Hepatocyte (in vitro differentiated cells): ENCODE measurements at regions not wholly inside any gene's neighbourhood (a gene's known extent, or its start where the extent isn't known, plus 50 kb on each side); places are given as distances from the start of the nearest gene placed in this dataset.
"Not testable (repeated sequence)": the region's sequence is repeated elsewhere in the genome, so short reads cannot be mapped to it uniquely, and the experiment has no call there.

ENCODE experiments used
- DNase-seq: peaks from one replicate; pipeline ENCODE4 v3.0.0-alpha.2; 2016; ENCODE audit warnings: low spot score
- H2AFZ ChIP-seq: fragments of 200-600 bp; sonication (generic); 2 replicates; pipeline ENCODE4 v1.6.0; 2016; ENCODE audit warnings: antibody characterized with exemption, mild to moderate bottlenecking
- H3K27ac ChIP-seq: fragments of 200-600 bp; sonication (generic); 2 replicates; pipeline ENCODE4 v1.5.1; 2016; ENCODE audit warnings: mild to moderate bottlenecking
- H3K27me3 ChIP-seq: fragments of 200-600 bp; sonication (generic); 2 replicates; pipeline ENCODE4 v1.6.1; 2016
- H3K36me3 ChIP-seq: fragments of 200-600 bp; sonication (generic); replicated peaks from 2 replicates; pipeline ENCODE4 v1.5.1; 2016; ENCODE audit warnings: low read depth; ENCODE audit not compliant: insufficient read depth
- H3K4me1 ChIP-seq: fragments of 200-600 bp; sonication (generic); 2 replicates; pipeline ENCODE4 v1.5.1; 2016; ENCODE audit warnings: mild to moderate bottlenecking, moderate library complexity; ENCODE audit not compliant: insufficient read depth
- H3K4me2 ChIP-seq: fragments of 200-600 bp; sonication (generic); 2 replicates; pipeline ENCODE4 v1.6.0; 2016
- H3K4me3 ChIP-seq: fragments of 200-600 bp; sonication (generic); 2 replicates; pipeline ENCODE4 v1.5.1; 2016; ENCODE audit warnings: mild to moderate bottlenecking
- H3K79me2 ChIP-seq: fragments of 200-600 bp; sonication (generic); 2 replicates; pipeline ENCODE4 v1.6.0; 2017; ENCODE audit warnings: mild to moderate bottlenecking
- H3K9me2 ChIP-seq: fragments of 200-600 bp; sonication (generic); replicated peaks from 2 replicates; pipeline ENCODE4 v1.6.0; 2017; ENCODE audit warnings: mild to moderate bottlenecking; ENCODE audit not compliant: insufficient read depth
- H3K9me3 ChIP-seq: fragments of 200-600 bp; sonication (generic); 2 replicates; pipeline ENCODE4 v1.5.1; 2016; ENCODE audit warnings: low read depth, mild to moderate bottlenecking
- H4K20me1 ChIP-seq: fragments of 200-600 bp; sonication (generic); 2 replicates; pipeline ENCODE4 v1.6.0; 2016; ENCODE audit warnings: mild to moderate bottlenecking; ENCODE audit not compliant: insufficient read depth, poor library complexity, severe bottlenecking
- EZH2 ChIP-seq: fragments of 200-600 bp; sonication (generic); IDR thresholded peaks from 2 replicates; pipeline ENCODE4 v1.6.1; 2016; ENCODE audit warnings: antibody characterized with exemption, mild to moderate bottlenecking, borderline replicate concordance
- EZH2phosphoT487 ChIP-seq: fragments of 200-600 bp; sonication (generic); IDR thresholded peaks from one replicate; pipeline ENCODE4 v1.6.1; 2018; ENCODE audit warnings: antibody characterized with exemption, mild to moderate bottlenecking, low read depth, moderate library complexity; ENCODE audit not compliant: unreplicated experiment, severe bottlenecking
- WGBS: methylation state at CpG from one replicate; pipeline ENCODE4 v1.1.6; 2016; ENCODE audit warnings: low lambda C conversion rate; ENCODE audit errors: missing lambda C conversion rate; 5-methylcytosine and 5-hydroxymethylcytosine counted together
- TF ChIP-seq, protein P1 (sequence below): fragments of 200-600 bp; sonication (generic); IDR thresholded peaks from 2 replicates; pipeline ENCODE4 v1.5.1; 2016; ENCODE audit warnings: antibody characterized with exemption, mild to moderate bottlenecking; ENCODE audit not compliant: poor library complexity

- H3K36me3 ChIP-seq, H3K9me3 ChIP-seq, H3K27me3 ChIP-seq, H3K4me1 ChIP-seq, H2AFZ ChIP-seq, H4K20me1 ChIP-seq, H3K4me2 ChIP-seq, DNase-seq, H3K27ac ChIP-seq, H3K79me2 ChIP-seq, H3K9me2 ChIP-seq, H3K4me3 ChIP-seq: not testable (repeated sequence)
- 93% methylated on average over 2 of the region's 2 CpGs for WGBS
Measured at GRCh38 chr2:55124682-55125081, 74.4 kb upstream of the RTN4 start.

DNA sequence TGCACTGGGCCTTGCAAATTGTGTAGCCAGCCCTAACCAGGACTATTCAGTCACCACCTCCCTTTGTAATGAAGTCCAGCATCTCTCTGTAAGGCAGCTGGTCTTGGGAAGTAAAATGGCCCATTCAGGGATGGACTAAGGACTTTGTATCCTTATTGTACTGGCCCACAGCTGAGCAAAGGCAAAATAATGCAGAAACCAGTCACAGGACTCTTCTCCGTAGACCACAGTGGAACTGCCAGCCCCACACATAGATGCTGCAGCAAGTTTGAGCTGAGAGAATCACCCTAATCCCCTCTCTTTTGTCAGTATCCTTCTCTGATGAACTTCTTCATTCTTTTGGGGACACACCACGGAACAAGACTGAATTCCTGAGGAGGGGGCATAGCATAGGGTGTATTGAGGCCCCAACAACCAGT, 73.6 kb upstream of the RTN4 start:
- H3K9me3 ChIP-seq: no peaks in the 10 kb centered on the region
- no peak overlapping the region for H2AFZ ChIP-seq
- H3K27ac ChIP-seq: no peak overlapping the region
- no peaks in the 10 kb centered on the region for H3K36me3 ChIP-seq
- DNase-seq: no peak
- 62% methylated on average over 2 of the region's 2 CpGs for WGBS
- no peak overlapping the region for H3K4me3 ChIP-seq
- H3K4me1 ChIP-seq: peaks cover 9% of the 10 kb centered on the region
- no peak overlapping the region for H3K4me2 ChIP-seq
- no peaks in the 10 kb centered on the region for H3K79me2 ChIP-seq
- H4K20me1 ChIP-seq: no peaks in the 10 kb centered on the region
- TF ChIP-seq, protein P1, sequence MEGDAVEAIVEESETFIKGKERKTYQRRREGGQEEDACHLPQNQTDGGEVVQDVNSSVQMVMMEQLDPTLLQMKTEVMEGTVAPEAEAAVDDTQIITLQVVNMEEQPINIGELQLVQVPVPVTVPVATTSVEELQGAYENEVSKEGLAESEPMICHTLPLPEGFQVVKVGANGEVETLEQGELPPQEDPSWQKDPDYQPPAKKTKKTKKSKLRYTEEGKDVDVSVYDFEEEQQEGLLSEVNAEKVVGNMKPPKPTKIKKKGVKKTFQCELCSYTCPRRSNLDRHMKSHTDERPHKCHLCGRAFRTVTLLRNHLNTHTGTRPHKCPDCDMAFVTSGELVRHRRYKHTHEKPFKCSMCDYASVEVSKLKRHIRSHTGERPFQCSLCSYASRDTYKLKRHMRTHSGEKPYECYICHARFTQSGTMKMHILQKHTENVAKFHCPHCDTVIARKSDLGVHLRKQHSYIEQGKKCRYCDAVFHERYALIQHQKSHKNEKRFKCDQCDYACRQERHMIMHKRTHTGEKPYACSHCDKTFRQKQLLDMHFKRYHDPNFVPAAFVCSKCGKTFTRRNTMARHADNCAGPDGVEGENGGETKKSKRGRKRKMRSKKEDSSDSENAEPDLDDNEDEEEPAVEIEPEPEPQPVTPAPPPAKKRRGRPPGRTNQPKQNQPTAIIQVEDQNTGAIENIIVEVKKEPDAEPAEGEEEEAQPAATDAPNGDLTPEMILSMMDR: no peak
- H3K27me3 ChIP-seq: no peaks in the 10 kb centered on the region
- no peaks in the 10 kb centered on the region for H3K9me2 ChIP-seq

GRCh38 chr2:55120634-55121359, 70.5 kb upstream of the RTN4 start:
- Histone ChIP-seq H3K4me3 (no peak overlapping the region), H3K4me1 (peaks cover 16% of the 10 kb centered on the region), H3K27me3 (no peaks in the 10 kb centered on the region), H3K4me2 (peak overlapping the region; percentile 22), H3K36me3 (no peaks in the 10 kb centered on the region), H3K9me3 (no peaks in the 10 kb centered on the region), H4K20me1 (no peaks in the 10 kb centered on the region), H3K27ac (peak overlapping the region; percentile 34), H3K79me2 (no peaks in the 10 kb centered on the region), H3K9me2 (no peaks in the 10 kb centered on the region), H2AFZ (no peak overlapping the region)
- DNase-seq: peak; percentile 47
- TF ChIP-seq, protein P1: no peak
- TF ChIP-seq EZH2 (no peak), EZH2phosphoT487 (no peak)
- WGBS: 48% methylated on average over 8 of the region's 8 CpGs

DNA sequence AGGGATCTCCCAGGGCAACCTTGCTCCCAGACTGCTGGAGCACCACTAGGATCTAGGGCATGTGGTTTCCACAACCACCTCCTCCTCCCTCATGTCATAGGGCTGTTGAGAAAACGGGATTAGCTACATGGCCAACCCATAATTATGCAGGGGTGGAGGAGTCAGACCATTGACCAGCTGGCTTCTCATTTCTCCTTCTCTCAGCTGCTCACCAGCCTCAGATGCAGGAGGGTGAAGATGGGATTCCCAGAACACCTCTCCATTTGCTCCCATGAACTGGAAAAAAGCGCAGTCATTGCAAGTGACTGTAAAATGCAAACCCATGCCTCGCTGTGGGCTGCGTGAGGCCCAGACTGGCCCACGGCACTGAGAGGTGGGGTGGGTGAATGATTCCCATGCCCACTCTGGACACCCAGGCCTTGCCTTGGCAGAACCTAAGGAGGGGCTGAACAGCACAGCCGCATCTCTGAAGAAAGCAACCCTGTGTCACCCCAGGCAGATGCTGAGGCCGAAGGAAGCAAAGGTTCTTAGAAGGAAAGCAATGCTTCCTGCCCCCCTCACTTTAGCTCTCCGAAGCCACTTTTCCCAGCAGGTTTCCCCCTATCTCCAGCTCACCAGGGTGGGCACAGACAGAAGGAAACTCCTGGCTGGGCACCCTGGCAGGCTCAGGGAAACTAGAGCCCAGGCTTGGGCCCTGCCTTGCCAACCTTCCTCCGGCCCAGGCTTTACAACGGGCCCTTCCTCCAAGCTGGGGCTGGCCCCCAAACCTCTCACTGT, 69.6 kb upstream of the RTN4 start:
- Histone ChIP-seq H3K36me3 (no peaks in the 10 kb centered on the region), H4K20me1 (no peaks in the 10 kb centered on the region), H3K9me2 (no peaks in the 10 kb centered on the region), H3K4me1 (peaks cover 17% of the 10 kb centered on the region), H3K79me2 (no peaks in the 10 kb centered on the region), H2AFZ (no peak overlapping the region), H3K4me2 (peak overlapping the region; percentile 22), H3K4me3 (no peak overlapping the region), H3K27ac (peak overlapping the region; percentile 34), H3K9me3 (no peaks in the 10 kb centered on the region), H3K27me3 (no peaks in the 10 kb centered on the region)
- 90% methylated on average over 10 of the region's 10 CpGs for WGBS
- no peak for DNase-seq
- TF ChIP-seq EZH2phosphoT487 (no peak), EZH2 (no peak)
- TF ChIP-seq, protein P1: no peak
